HG02678 (cell line): ENCODE measurements at regions not wholly inside any gene's neighbourhood (a gene's known extent, or its start where the extent isn't known, plus 50 kb on each side); places are given as distances from the start of the nearest gene placed in this dataset.
"Not testable (repeated sequence)": the region's sequence is repeated elsewhere in the genome, so short reads cannot be mapped to it uniquely, and the experiment has no call there.

ENCODE experiments used
- ATAC-seq: cut with Tn5 transposase; IDR thresholded peaks from one replicate; pipeline ENCODE4 v1.9.1; 2021; ENCODE audit warnings: mild to moderate bottlenecking, moderate library complexity; ENCODE audit not compliant: unreplicated experiment

DNA sequence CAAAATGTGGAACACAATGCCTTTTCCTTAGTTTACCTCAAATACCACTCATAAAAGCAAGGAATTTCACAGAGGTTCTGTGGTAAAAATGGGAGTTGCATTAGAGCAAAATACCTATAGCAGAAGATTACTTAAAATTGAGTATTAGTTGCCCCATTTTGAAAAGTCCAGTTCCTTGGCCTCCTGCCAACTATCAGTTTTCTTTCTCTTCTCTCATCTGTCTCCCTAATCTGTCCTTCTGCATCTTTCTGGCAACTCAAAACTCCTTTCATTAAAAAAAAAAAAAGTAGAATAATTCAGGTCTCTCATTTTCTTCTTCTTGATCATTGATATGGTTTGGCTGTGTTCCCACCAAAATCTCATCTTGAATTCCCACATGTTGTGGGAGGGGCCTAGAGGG is 127.3 kb downstream of the ATP23 start:
- no peak for ATAC-seq

- ATAC-seq, result no peak
Observed at GRCh38 chr12:58069268-58069963, 128.0 kb downstream of the ATP23 start.

DNA sequence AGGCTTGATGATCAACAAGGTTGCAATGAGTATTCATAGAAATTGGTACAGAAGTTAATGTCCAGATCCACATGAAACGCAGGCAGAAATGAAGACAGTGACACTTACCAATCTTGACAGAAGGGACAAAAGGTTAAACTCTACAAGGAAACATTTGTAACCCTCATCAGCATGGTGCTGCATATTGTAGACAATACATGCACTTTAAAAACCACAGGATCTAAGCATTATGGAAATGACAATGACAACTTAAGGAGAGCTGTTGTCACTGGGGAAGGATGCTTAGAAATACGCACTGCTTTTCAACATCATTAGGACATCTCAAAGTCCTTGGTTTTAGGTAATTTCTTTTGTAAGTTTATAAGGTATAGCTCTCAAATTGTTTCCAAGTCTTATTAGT is 130.6 kb downstream of the ATP23 start:
- ATAC-seq, result no peak

DNA sequence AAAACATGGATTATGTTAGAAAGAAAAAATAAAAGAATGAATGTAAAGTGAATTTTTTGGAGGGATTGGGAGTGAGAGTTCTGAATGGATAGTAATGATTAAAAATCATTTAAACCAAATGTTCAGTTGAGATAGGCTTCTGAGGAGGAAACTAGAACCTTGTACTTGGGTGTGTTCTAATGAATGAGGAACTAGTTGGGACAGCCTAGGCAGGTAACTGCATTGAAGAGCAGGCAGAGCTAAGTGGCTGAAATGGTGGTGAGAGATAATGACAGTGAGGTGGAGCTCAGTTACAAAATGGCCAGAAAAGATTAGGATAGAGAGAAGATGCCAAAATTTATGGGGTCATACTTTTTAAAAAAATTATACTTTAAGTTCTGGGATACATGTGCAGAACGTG is 132.9 kb downstream of the ATP23 start:
- no peak for ATAC-seq

GRCh38 chr12:58079806-58080205 is 138.4 kb downstream of the ATP23 start:
- ATAC-seq, result no peak

GRCh38 chr12:58081488-58081887 is 140.1 kb downstream of the ATP23 start:
- no peak for ATAC-seq

DNA sequence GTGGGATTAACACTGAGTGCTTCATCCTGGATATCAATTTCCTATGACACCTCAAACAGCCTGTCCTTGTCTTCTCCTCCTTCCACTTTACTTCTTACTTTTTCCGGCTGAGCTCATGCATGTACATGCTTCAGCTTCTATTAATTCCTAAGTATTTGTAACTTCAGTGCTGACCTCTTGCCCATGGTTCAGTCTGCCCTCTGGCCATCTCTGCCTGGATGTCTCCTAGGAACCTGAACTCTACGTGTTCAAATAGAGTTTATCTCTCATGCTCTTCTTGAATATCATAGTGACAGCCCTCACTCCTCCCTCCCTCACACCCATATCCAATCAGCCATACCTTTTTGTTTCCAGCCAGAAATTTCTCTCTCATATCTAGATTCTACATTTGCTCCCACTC is 141.6 kb downstream of the ATP23 start:
- ATAC-seq, result no peak

- ATAC-seq, result no peak
Observed at GRCh38 chr12:58086006-58086405, 144.6 kb downstream of the ATP23 start.

DNA sequence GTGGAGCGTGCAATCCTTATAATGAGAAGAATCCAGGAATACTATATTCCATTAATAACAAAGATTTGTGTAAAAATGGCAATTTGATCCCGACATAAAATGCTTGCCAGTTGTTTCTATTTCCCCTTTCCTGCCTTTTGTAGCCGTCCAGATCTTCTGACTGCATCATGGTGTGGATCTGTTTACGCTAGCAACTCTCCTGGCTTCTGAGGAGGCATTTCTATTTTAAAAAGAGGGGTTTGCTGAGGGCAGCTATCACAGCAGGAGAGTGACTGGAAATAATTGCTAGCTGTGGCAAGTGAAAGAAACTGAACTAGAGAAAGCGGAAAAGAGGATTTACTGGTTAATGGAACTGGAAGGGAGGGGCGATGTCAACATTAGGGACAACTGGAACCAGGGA is 145.6 kb downstream of the ATP23 start:
- no peak for ATAC-seq

- ATAC-seq, result no peak
Observed at GRCh38 chr12:58087423-58088127, 146.2 kb downstream of the ATP23 start.

GRCh38 chr12:58089588-58089987 is 148.2 kb downstream of the ATP23 start:
- no peak for ATAC-seq

DNA sequence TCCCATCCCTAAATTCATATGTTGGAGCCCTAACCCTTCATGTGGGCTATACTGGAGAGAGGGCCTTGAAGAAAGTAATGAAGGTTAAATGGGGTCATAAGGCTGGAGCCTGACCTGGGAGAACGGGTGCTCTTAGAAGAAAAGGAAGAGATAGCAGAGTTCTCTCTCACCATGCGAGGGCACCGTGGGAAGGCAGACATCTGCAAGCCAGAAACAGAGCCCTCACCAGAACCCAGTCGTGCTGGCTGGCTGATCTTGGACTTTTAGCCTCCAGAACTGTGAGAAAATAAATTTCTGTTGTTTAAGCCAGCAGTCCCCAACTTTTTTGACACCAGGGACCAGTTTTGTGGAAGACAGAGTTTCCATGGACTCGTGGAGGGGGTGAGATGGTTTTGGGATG is 149.3 kb downstream of the ATP23 start:
- ATAC-seq, result no peak

- no peak for ATAC-seq
Observed at GRCh38 chr12:58095002-58095401, 153.6 kb downstream of the ATP23 start.

DNA sequence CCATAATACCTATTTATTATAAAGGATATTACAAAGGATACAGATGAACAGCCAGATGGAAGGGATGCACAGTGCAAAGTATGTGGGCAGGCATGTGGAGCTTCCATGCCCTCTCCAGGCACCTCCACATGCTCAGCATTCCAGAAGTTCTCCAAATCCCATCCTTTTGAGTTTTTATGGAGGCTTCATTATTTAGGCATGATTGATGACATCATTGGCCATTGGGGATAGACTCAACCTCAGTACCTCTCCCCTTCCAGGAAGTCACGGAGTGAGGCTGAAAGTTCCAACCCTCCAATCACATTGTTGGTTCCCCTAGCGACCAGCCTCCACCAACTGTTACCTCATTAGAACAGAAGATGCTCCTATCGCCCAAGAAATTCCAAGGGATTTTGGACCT is 156.4 kb downstream of the ATP23 start:
- no peak for ATAC-seq

GRCh38 chr12:58099476-58099875 is 158.1 kb downstream of the ATP23 start:
- ATAC-seq, result no peak

DNA sequence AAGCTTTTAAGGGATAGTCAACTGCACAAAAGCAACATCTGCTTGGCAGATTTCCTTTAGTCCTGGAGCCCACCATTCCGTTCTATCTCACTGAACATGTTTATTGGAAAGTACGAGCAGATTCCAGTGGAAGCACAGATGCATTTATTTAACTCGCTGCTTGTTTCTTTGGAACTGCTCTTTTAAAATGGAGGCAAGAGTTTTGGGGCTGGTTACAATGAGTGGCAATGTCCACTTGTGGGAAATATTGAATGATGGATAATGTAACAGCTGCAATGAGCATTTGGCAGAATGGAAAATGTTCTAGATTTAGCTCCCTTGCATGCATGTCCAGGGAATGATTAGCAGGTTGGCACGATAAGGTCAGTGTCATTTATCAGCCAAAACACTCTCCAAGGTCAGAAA is 163.0 kb downstream of the ATP23 start:
- ATAC-seq, result no peak

- ATAC-seq, result no peak
Observed at GRCh38 chr12:58105225-58106119, 164.1 kb downstream of the ATP23 start.

- ATAC-seq, result no peak
Observed at GRCh38 chr12:58106195-58106594, 164.8 kb downstream of the ATP23 start.

DNA sequence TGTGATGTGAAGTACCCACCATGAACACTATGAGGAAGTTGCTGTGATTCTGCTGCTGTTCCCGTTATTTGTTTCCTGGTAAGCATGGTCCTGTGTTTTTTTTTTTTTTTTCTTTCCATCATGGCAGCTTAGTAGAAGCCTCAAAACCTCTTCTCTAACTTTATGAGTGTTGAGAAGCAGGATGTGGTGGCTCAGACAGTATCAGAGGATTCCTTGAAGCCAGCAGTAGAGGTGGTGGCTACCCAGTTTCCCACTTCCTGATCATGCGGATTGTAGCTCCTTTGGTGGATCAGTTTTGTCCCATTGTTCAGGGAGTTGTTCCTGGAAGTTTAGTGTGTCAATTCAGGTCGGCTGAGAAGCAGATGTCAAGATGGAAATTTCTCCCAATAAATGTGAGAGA is 175.8 kb downstream of the ATP23 start:
- ATAC-seq, result no peak

- no peak for ATAC-seq
Observed at GRCh38 chr12:58117667-58118066, 176.3 kb downstream of the ATP23 start.

GRCh38 chr12:58125761-58126160 is 184.4 kb downstream of the ATP23 start:
- not testable (repeated sequence) for ATAC-seq
